SK-N-MC (cell line): ENCODE measurements at regions not wholly inside any gene's neighbourhood (a gene's known extent, or its start where the extent isn't known, plus 50 kb on each side); places are given as distances from the start of the nearest gene placed in this dataset.

Experiments used
- EZH2 ChIP-seq: fragments of 200-600 bp; sonication (generic); IDR thresholded peaks from one replicate; pipeline ENCODE4 v1.6.1; 2017; ENCODE audit warnings: antibody characterized with exemption
- FOXP2 ChIP-seq: optimal IDR thresholded peaks from 2 replicates; pipeline ENCODE3; 2011; ENCODE audit warnings: mild to moderate bottlenecking, moderate library complexity; ENCODE audit not compliant: insufficient read depth; ENCODE audit errors: extremely low read length, control extremely low read depth
- POLR2AphosphoS5 ChIP-seq: IDR thresholded peaks from 2 replicates; pipeline ENCODE4 v1.6.1; 2012; ENCODE audit warnings: mild to moderate bottlenecking, low read depth, low read length, borderline replicate concordance

DNA sequence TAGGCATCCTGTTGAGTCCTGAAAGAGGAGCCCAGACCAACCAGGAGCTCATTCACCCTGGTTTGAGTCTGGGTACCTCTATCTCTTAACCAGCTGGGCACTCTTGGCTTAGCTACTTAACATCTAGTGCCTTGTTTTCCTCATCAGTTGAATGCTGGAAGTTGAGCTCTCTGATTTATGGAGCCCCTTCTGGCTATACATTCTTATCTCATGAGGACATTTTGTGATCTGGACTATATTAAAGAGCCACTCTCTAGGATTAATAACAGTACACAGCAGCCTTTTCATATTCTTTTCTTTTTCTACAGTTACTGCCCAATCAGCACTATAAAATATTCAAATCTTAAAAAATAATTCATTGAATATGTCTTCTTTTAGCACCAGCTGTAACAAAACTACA lies 296.9 kb upstream of the RUNX1 start:
- TF ChIP-seq EZH2 (no peak), POLR2AphosphoS5 (no peak), FOXP2 (no peak)
